ENCODE measurements at regions not wholly inside any gene's neighbourhood (a gene's known extent, or its start where the extent isn't known, plus 50 kb on each side); places are given as distances from the start of the nearest gene placed in this dataset.
"Not testable (repeated sequence)": the region's sequence is repeated elsewhere in the genome, so short reads cannot be mapped to it uniquely, and the experiment has no call there.

DNA sequence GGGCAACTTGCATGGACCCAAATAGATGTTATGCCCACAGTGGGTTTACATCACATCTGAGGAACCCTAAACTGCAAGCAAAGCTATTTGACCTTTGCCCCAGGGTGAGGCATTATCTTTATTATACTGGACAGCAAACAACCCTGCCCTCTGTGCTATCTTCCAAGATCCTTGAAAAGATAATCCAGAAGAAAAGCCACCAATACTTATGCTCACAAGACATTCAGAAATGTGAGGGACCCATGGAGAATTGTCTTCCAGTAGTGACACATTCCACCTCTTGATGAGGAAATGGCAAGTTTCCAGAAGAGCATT lies 53.0 kb upstream of the NDUFV2 start:
- Histone ChIP-seq H4K20me1 (ENCODE audit: insufficient read depth, low read length) (no peaks in the 10 kb centered on the region), H3K4me2 (ENCODE audit: low read depth, low read length) (no peak overlapping the region), H3K36me3 (replicated peaks in 1 of 2; ENCODE audit: control insufficient read depth in 1 of 2, insufficient read depth in 2 of 2, low read length in 2 of 2) (no peaks in the 10 kb centered on the region), H3K9ac (ENCODE audit: insufficient read depth, low read depth, low read length) (no peak overlapping the region), H3K4me3 (replicated peaks in 1 of 3; ENCODE audit: insufficient read depth in 1 of 3, low read depth in 2 of 3, low read length in 3 of 3) (no peak overlapping the region), H3K9me3 (ENCODE audit: low read length) (peaks cover 29% of the 10 kb centered on the region), H3K4me1 (ENCODE audit: insufficient read depth, low read length) (peaks cover 23% of the 10 kb centered on the region; the same call in 1 of the 2 replicates), H3K27me3 (ENCODE audit: control insufficient read depth in 1 of 2, insufficient read depth in 2 of 2, low read length in 2 of 2) (no peaks in the 10 kb centered on the region), H3K79me2 (ENCODE audit: insufficient read depth, low read length) (no peaks in the 10 kb centered on the region), H3K27ac (ENCODE audit: extremely low read length, insufficient read depth, low read length) (no peak overlapping the region), H2AFZ (ENCODE audit: low read length) (no peak overlapping the region)
- no peak for DNase-seq (ENCODE audit: low spot score)
- POLR2A ChIA-PET, result no interaction called here
- ATAC-seq, result no peak
- no peak for FAIRE-seq
- TF ChIP-seq MAFK (conservative IDR thresholded peaks at IDR 0.05 in 1 of 2, IDR thresholded peaks at IDR 0.05 in 1 of 2; ENCODE audit: low read length in 2 of 2) (0 out of 4 replicates have a peak, but pooled peaks of 1 of the 2 experiments have one; percentile 9), SIX4 (CRISPR knock-in tag; IDR thresholded peaks at IDR 0.05) (no peak), DMTF1 (CRISPR knock-in tag; IDR thresholded peaks at IDR 0.05) (no peak), SRY (CRISPR knock-in tag; IDR thresholded peaks at IDR 0.05) (no peak), ZMAT5 (CRISPR knock-in tag; IDR thresholded peaks at IDR 0.05; ENCODE audit: borderline replicate concordance, low read depth) (no peak), ZBED4 (CRISPR knock-in tag; IDR thresholded peaks at IDR 0.05; ENCODE audit: borderline replicate concordance) (no peak), GTF3A (CRISPR knock-in tag; conservative IDR thresholded peaks at IDR 0.05) (no peak)
- BruUV-seq (replicated peaks), result no TSS peak
- in situ Hi-C loops (cut with HindIII; ENCODE audit: extremely low pct_ligation_motif_present, low pct_unique_long_range_greater_than_20kb) (no loop called here), intact Hi-C loops (cut with micrococcal nuclease; ENCODE audit: unreplicated experiment) (no loop called here)
- CTCF ChIA-PET (ENCODE audit: low intra/inter-chr PET ratio, low total read pairs), result no interaction called here

- CTCF ChIA-PET (ENCODE audit: low intra/inter-chr PET ratio, low total read pairs); ATAC-seq; H2AFZ ChIP-seq (ENCODE audit: low read length); POLR2A ChIA-PET; H3K4me2 ChIP-seq (ENCODE audit: low read depth, low read length); DNase-seq (ENCODE audit: low spot score); H3K27ac ChIP-seq (ENCODE audit: extremely low read length, insufficient read depth, low read length); BruUV-seq (replicated peaks); H4K20me1 ChIP-seq (ENCODE audit: insufficient read depth, low read length); H3K36me3 ChIP-seq (replicated peaks in 1 of 2; ENCODE audit: control insufficient read depth in 1 of 2, insufficient read depth in 2 of 2, low read length in 2 of 2); intact Hi-C loops (cut with micrococcal nuclease; ENCODE audit: unreplicated experiment); H3K4me3 ChIP-seq (replicated peaks in 1 of 3; ENCODE audit: insufficient read depth in 1 of 3, low read depth in 2 of 3, low read length in 3 of 3); H3K9ac ChIP-seq (ENCODE audit: insufficient read depth, low read depth, low read length); H3K79me2 ChIP-seq (ENCODE audit: insufficient read depth, low read length); H3K27me3 ChIP-seq (ENCODE audit: control insufficient read depth in 1 of 2, insufficient read depth in 2 of 2, low read length in 2 of 2); FAIRE-seq: not testable (repeated sequence)
- 40% methylated on average over 1 of the region's 1 CpG for WGBS (ENCODE audit: low lambda C conversion rate)
- peaks cover 29% of the 10 kb centered on the region for H3K9me3 ChIP-seq (ENCODE audit: low read length)
- peaks cover 23% of the 10 kb centered on the region; the same call in 1 of the 2 replicates for H3K4me1 ChIP-seq (ENCODE audit: insufficient read depth, low read length)
- in situ Hi-C loops (cut with HindIII; ENCODE audit: extremely low pct_ligation_motif_present, low pct_unique_long_range_greater_than_20kb), result loop anchor here (25.0 kb wide), 1 partner anchor 287 kb away; the partner anchor contains the start of gene TWSG1
These were observed 51.7 kb upstream of the NDUFV2 start for GRCh38 chr18:9050628-9051284.
